Mammary epithelial cell (primary cell): ENCODE measurements at regions not wholly inside any gene's neighbourhood (a gene's known extent, or its start where the extent isn't known, plus 50 kb on each side); places are given as distances from the start of the nearest gene placed in this dataset.

Experiments used
- CTCF ChIP-seq, 2 donors: IDR thresholded peaks in 1 of 2; conservative IDR thresholded peaks in 1 of 2; 2 replicates each; pipeline ENCODE4 v1.5.1; 2011 to 2012; ENCODE audit warnings: inconsistent platforms in 2 of 2, low read length in 2 of 2, mild to moderate bottlenecking in 2 of 2, control low read depth in 1 of 2, low read depth in 1 of 2; ENCODE audit not compliant: insufficient read depth in 1 of 2; ENCODE audit errors: extremely low read depth in 1 of 2
- EZH2 ChIP-seq: IDR thresholded peaks from 2 replicates; pipeline ENCODE4 v1.6.1; 2012; ENCODE audit warnings: low read length, inconsistent platforms, borderline replicate concordance

- TF ChIP-seq CTCF (conservative IDR thresholded peaks at IDR 0.05 in 1 of 2, IDR thresholded peaks at IDR 0.05 in 1 of 2; ENCODE audit: extremely low read depth in 1 of 2, insufficient read depth in 1 of 2, low read depth in 1 of 2, low read length in 2 of 2) (no peak), EZH2 (no peak)
These were observed 210.2 kb downstream of the TLE3 start for GRCh38 chr15:69887553-69887952.
